ENCODE measurements at regions not wholly inside any gene's neighbourhood (a gene's known extent, or its start where the extent isn't known, plus 50 kb on each side); places are given as distances from the start of the nearest gene placed in this dataset.
A peak's percentile ranks its signal among the peaks of the same experiment; 100 is the strongest.

GRCh38 chr7:106542550-106543220, 118.3 kb downstream of the CCDC71L start:
- no peaks in the 10 kb centered on the region for H3K27me3 ChIP-seq
- no peaks in the 10 kb centered on the region for H3K9me3 ChIP-seq
- H3K27ac ChIP-seq, result peak overlapping the region in 3 of 4 donors; percentile 37 to 54 (median 51)
- no peak overlapping the region for H3K4me3 ChIP-seq
- TF ChIP-seq POLR2A (IDR thresholded peaks at IDR 0.05) (no peak), CTCF (IDR thresholded peaks at IDR 0.05) (peak; percentile 43 to 94 (median 72))
- peaks cover 0 to 4% (median 0%) of the 10 kb centered on the region in 4 donors for H3K4me1 ChIP-seq
- no peaks in the 10 kb centered on the region for H3K36me3 ChIP-seq
- peak in 2 of 3 donors; percentile 42 to 85 for DNase-seq

GRCh38 chr7:106538638-106539037, 122.3 kb downstream of the CCDC71L start:
- no peak for DNase-seq
- H3K27ac ChIP-seq, result no peak overlapping the region
- H3K36me3 ChIP-seq, result no peaks in the 10 kb centered on the region
- H3K27me3 ChIP-seq, result no peaks in the 10 kb centered on the region
- H3K9me3 ChIP-seq, result no peaks in the 10 kb centered on the region
- TF ChIP-seq POLR2A (IDR thresholded peaks at IDR 0.05) (no peak), CTCF (IDR thresholded peaks at IDR 0.05) (no peak)
- H3K4me3 ChIP-seq, result no peak overlapping the region
- peaks cover 0 to 4% (median 0%) of the 10 kb centered on the region in 4 donors for H3K4me1 ChIP-seq

- Histone ChIP-seq H3K36me3 (no peaks in the 10 kb centered on the region), H3K4me1 (peaks cover 0 to under 1% (median 0%) of the 10 kb centered on the region in 4 donors), H3K9me3 (no peaks in the 10 kb centered on the region), H3K27ac (no peak overlapping the region), H3K4me3 (no peak overlapping the region), H3K27me3 (no peaks in the 10 kb centered on the region)
- TF ChIP-seq POLR2A (IDR thresholded peaks at IDR 0.05) (no peak), CTCF (IDR thresholded peaks at IDR 0.05) (no peak)
- DNase-seq, result no peak
These were observed 123.8 kb downstream of the CCDC71L start for GRCh38 chr7:106537119-106537518.

GRCh38 chr7:106536079-106536478, 124.9 kb downstream of the CCDC71L start:
- H3K4me1 ChIP-seq, result no peaks in the 10 kb centered on the region
- no peaks in the 10 kb centered on the region for H3K9me3 ChIP-seq
- H3K27me3 ChIP-seq, result no peaks in the 10 kb centered on the region
- H3K36me3 ChIP-seq, result no peaks in the 10 kb centered on the region
- no peak for TF ChIP-seq CTCF (IDR thresholded peaks at IDR 0.05)
- TF ChIP-seq POLR2A (IDR thresholded peaks at IDR 0.05), result no peak
- DNase-seq, result no peak
- no peak overlapping the region for H3K27ac ChIP-seq
- H3K4me3 ChIP-seq, result no peak overlapping the region

- no peak for DNase-seq
- Histone ChIP-seq H3K9me3 (no peaks in the 10 kb centered on the region), H3K4me1 (no peaks in the 10 kb centered on the region), H3K27ac (no peak overlapping the region), H3K4me3 (no peak overlapping the region), H3K27me3 (no peaks in the 10 kb centered on the region), H3K36me3 (no peaks in the 10 kb centered on the region)
- no peak for TF ChIP-seq CTCF (IDR thresholded peaks at IDR 0.05)
- TF ChIP-seq POLR2A (IDR thresholded peaks at IDR 0.05), result no peak
These were observed 125.6 kb downstream of the CCDC71L start for GRCh38 chr7:106535234-106535932.

Data from Peyer's patch (tissue), 4 donors.